Right renal pelvis (tissue), 4 donors: ENCODE measurements at regions not wholly inside any gene's neighbourhood (a gene's known extent, or its start where the extent isn't known, plus 50 kb on each side); places are given as distances from the start of the nearest gene placed in this dataset.
"Not testable (repeated sequence)": the region's sequence is repeated elsewhere in the genome, so short reads cannot be mapped to it uniquely, and the experiment has no call there.

Source experiments
- DNase-seq, 4 donors: peaks; one replicate each; pipeline ENCODE4 v3.0.0-alpha.2; 2013; ENCODE audit warnings: low read depth in 4 of 4, low spot score in 3 of 4, missing footprints in 1 of 4

DNA sequence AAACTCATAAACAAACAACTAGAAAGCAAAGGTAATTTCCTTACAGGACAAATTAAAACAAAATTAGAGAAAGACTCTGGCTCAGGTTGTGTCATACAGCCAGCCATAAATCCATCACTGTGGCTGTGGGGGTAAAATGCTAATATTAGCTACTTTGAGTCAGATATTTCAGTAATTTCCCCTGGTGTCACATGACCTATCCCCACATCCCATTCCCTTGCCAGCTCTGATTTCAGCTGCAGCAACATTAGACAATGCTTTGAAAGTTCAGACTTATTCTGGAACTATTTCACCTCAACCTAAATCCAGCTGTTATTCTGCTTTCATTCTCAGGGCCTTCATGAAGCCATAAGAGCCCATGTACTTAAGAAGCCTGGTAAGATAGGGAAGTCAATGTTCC, 55.3 kb downstream of the RPL10L start:
- no peak for DNase-seq

DNA sequence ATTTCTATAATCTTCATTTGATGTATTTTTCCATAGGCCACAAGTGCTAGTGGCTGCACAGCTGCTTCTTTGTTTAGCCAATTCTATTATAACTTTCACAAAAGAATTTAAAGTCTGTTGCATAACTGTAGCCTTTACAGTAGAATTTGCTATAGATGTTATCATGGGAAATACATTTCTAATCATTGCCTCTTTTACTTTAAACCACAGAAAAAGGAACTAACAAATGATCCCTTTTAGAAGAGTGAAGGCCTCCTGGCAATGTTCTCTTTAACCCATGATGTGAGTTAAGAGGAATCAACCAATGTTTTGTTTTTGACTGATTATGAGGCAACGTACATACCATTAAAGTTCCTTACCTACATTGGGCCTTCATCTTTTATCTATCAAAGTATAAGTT, 68.8 kb downstream of the RPL10L start:
- no peak for DNase-seq

- DNase-seq = no peak
Observed at GRCh38 chr14:46581036-46581671, 70.4 kb downstream of the RPL10L start.

- no peak for DNase-seq
Observed at GRCh38 chr14:46574978-46575375, 76.6 kb downstream of the RPL10L start.

GRCh38 chr14:46574221-46574977, 77.2 kb downstream of the RPL10L start:
- DNase-seq = no peak

DNA sequence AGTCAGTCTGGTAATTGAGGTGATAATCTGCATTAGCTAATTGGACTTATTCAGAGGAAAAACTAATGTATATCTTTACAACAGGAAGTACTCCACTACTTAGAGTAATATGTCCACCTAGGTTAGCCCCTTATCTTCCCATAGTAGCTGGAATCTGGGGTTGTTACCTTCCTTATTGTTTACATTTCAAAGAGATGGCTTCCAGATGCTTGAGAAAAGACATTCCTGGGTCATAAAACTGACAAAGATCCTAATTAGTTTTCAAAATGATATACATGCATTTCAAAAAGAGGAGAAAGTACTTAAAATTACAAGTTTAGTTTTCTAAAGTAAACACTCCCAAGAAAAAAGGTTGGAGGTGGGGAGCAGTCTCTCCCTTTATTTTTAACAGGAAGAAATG, 78.1 kb downstream of the RPL10L start:
- peak in 2 of 4 donors; percentile 22 to 34 for DNase-seq

- DNase-seq = no peak
Observed at GRCh38 chr14:46571970-46572369, 79.6 kb downstream of the RPL10L start.

DNA sequence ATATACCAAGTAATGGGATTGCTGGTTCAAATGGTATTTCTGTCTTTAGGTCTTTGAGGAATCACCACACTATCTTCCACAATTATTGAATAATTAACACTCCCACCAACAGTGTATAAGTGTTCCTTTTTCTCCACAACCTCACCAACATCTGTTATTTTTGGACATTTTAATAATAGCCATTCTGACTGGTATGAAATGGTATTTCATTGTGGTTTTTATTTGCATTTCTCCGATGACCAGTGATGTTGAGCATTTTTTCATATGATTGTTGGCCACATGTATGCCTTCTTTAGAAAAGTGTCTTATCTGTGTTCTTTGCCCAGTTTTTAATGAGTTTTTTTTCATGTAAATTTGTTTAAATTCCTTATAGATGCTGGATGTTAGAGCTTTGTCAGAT, 83.4 kb downstream of the RPL10L start:
- not testable (repeated sequence) for DNase-seq

- DNase-seq = no peak
Observed at GRCh38 chr14:46550836-46551235, 100.7 kb downstream of the RPL10L start.

GRCh38 chr14:46540986-46541385, 110.6 kb downstream of the RPL10L start:
- DNase-seq = no peak

DNA sequence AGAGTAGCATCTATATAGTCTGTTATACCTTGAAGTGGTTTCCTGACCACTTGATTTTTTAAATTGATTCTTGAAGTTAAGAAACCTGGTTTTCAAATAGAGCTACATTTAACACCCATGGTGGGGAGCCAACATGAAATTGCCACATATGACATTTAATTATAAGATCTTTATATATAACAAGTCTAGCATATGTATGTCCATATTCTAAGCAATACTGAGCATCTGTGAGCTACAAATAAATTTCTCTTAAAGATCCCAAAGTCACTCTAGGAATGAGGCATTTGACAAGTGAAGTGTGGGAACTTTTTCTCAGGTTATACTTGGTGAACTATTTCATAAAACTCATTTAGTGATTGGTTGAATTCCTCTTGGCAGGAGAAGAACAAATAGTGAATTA, 132.5 kb downstream of the RPL10L start:
- DNase-seq = no peak

DNA sequence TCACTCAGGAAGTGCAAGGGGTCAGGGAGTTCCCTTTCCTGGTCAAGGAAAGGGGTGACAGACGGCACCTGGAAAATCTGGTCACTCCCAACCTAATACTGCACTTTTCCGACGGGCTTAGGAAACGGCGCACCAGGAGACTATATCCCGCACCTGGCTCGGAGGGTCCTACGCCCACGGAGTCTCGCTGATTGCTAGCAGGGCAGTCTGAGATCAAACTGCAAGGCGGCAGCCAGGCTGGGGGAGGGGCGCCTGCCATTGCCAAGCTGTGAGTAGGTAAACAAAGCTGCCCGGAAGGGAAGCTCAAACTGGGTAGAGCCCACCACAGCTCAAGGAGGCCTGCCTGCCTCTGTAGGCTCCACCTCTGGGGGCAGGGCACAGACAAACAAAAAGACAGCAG, 142.8 kb downstream of the RPL10L start:
- DNase-seq = not testable (repeated sequence)

- no peak for DNase-seq
Observed at GRCh38 chr14:46499521-46499920, 152.1 kb downstream of the RPL10L start.

- no peak for DNase-seq
Observed at GRCh38 chr14:46496409-46496808, 155.2 kb downstream of the RPL10L start.

DNA sequence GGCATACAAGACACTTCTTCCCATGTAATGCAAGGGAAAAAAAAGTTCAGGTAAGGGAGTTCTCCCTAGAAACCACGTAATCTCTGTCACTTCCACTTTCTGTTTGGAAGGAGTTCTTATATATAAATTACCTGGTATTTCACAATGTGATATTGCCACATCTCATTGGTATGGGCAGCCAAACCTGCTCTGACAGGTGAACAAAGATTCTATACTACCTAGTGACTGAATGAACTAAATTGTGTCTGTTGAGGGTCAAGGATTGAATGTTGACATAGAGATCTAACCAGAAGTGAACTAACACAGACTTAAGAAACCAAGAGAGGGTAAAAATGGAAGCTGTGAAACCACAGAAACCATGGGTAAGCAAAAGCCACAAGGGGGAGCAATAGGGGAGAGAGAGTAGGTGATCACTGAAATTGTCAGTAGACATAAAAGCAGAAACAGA, 161.3 kb downstream of the RPL10L start:
- no peak for DNase-seq

DNA sequence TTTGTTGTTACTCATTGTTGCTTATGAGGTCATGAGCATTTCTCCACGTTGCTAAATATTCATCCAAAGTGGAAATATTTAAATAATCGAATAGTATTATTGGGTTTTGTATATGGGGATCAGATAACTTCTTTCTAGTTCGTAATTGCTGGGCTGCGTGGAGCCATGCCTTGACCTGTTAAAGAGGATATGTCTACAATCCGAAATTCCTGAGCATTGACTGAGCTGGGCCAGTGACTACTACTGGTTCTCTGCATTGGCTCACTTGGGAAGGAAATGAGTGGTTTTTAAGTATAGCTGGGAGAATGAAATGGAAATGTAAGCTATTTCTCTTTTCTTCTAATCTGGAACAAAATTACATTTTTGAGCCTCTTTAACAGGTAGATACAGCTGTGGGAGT, 163.2 kb downstream of the RPL10L start:
- no peak for DNase-seq

DNA sequence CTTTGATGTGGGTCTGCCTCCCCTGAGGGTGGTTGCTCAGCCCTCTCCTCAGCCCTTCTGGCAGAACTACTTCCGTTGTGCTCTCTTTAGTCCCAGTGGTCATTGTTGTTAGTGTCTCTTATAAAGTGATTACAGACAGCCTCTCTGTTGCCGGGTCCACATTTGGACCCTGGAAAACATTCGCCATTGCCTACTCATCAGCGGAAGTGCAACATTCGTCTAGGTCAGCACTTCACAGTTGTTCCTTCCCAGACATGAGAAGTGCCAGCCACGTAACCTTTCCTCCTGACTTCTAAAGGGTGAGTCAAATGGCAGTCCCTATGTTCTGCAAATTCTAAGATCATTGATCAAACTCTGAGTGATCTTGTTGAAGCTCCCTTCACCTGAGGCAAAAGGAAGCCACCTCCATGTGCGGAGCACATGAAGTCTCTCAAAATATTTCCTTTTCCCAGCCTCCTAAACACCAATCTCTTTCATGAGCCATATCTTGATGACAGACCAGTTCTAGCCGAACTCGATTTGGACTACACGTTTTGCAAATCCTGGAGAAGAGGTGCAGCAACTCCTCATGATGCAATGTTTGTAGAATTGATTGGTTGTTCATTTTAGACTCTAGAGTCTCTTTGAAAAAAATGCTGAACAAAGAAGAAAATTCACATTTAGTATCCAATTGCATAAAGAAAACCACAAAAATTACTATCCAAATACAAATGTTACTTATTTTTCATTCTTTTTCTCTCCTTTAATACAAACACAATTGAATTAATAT, 163.8 kb downstream of the RPL10L start:
- no peak for DNase-seq

DNA sequence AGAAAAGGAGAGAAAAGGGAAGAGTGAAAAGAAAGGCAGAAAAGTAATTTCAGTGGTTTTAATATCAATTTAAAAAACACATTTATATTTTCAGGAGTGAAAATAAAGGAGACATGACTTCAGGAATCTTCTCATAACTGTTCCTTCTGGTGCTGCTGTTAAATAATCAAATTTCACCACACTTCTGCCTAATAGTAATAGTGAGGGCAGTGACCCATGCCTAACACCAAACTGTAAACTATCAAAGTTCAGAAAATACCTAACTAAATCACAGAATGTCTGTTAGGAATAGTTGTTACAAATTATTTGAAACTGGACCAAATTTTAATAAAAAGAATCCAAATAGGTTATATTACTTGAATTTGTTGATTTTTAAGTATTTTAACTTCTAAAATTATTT, 169.4 kb downstream of the RPL10L start:
- DNase-seq = no peak

GRCh38 chr14:46480817-46481216, 170.8 kb downstream of the RPL10L start:
- no peak for DNase-seq

DNA sequence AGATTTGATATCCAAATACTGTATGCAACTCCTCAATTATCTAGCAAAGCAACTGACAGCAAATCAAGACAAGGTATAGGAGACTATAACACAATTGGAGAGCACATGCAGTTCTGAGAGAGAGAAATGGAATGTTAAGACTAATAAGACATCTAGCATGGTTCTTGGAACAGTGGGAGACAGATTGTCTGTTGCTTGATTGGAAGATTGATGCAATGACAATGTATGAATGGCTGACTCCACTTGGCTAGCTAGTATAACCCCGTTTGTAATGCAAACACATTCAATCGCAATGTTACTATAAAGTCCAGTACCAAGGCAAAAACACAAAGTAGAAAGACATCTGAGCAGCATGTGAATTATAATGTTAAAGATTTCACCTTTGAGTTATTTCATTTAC, 179.3 kb downstream of the RPL10L start:
- no peak for DNase-seq

DNA sequence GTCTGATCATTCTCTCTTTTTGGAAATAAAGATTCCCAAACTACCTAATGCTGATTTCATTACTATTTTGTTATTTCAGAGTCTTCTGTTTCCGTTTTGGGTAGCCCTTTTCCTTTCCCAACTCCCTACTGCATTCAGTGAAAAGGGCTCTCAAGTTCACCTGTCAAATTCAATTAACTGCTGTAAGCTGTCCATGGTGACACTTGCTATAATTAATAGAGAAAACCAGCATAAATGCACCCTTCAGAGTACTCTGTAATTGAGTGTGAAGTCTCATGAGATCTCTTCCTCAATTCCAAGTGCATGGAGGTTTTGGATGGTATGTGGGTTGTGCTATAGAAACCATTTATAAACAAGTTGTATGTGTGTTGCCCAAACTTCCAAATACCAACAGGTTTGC, 187.2 kb downstream of the RPL10L start:
- DNase-seq = no peak

GRCh38 chr14:46451800-46452199, 199.8 kb downstream of the RPL10L start:
- no peak for DNase-seq
